HFFc6 (cell line): ENCODE measurements at regions not wholly inside any gene's neighbourhood (a gene's known extent, or its start where the extent isn't known, plus 50 kb on each side); places are given as distances from the start of the nearest gene placed in this dataset.

Source experiments
- DNase-seq: peaks from one replicate; pipeline ENCODE4 v3.0.0-alpha.2; 2018
- H3K27ac Mint-ChIP-seq: 2 replicates; pipeline ENCODE4 v1.8.0; 2020; ENCODE audit warnings: mild to moderate bottlenecking, mixed read lengths
- H3K27me3 Mint-ChIP-seq: 2 replicates; pipeline ENCODE4 v1.8.0; 2021; ENCODE audit warnings: mild to moderate bottlenecking, moderate library complexity, mixed read lengths; ENCODE audit not compliant: insufficient read depth
- H3K36me3 Mint-ChIP-seq: 2 replicates; pipeline ENCODE4 v1.8.0; 2021; ENCODE audit warnings: low read depth, mixed read lengths
- H3K4me1 Mint-ChIP-seq: 2 replicates; pipeline ENCODE4 v1.8.0; 2020; ENCODE audit warnings: low read depth, mixed read lengths
- H3K4me3 Mint-ChIP-seq: 2 replicates; pipeline ENCODE4 v1.8.0; 2020; ENCODE audit warnings: mild to moderate bottlenecking, moderate library complexity, mixed read lengths
- H3K9me3 Mint-ChIP-seq: 2 replicates; pipeline ENCODE4 v1.8.0; 2020; ENCODE audit warnings: mild to moderate bottlenecking, mixed read lengths
- TF ChIP-seq, protein P1 (sequence below): fragments of 200-600 bp; sonication (generic); IDR thresholded peaks from 2 replicates; pipeline ENCODE4 v1.5.0; 2021; ENCODE audit warnings: antibody characterized with exemption, mild to moderate bottlenecking

DNA sequence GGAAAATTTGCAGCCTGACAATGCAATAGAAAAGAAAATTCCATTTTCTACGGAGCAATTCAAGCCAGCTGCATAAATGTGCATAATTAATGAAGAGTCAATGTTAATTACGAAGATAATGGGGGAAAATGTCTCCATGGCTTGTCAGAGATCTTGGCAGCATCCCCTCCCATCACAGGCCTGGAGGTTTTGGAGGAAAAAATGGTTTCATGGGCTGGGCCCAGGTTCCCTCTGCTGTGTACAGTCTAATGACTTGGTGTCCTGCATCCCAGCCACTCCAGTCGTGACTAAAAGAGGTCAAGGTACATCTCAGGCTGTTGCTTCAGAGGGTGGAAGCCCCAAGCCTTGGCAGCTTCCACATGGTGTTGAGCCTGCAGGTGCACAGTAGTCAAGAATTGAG, 779.7 kb downstream of the DCDC2C start:
- TF ChIP-seq, protein P1, sequence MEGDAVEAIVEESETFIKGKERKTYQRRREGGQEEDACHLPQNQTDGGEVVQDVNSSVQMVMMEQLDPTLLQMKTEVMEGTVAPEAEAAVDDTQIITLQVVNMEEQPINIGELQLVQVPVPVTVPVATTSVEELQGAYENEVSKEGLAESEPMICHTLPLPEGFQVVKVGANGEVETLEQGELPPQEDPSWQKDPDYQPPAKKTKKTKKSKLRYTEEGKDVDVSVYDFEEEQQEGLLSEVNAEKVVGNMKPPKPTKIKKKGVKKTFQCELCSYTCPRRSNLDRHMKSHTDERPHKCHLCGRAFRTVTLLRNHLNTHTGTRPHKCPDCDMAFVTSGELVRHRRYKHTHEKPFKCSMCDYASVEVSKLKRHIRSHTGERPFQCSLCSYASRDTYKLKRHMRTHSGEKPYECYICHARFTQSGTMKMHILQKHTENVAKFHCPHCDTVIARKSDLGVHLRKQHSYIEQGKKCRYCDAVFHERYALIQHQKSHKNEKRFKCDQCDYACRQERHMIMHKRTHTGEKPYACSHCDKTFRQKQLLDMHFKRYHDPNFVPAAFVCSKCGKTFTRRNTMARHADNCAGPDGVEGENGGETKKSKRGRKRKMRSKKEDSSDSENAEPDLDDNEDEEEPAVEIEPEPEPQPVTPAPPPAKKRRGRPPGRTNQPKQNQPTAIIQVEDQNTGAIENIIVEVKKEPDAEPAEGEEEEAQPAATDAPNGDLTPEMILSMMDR, result no peak
- Mint-ChIP-seq H3K27me3 (no peaks in the 10 kb centered on the region; the same call in 1 of the 2 replicates), H3K36me3 (peaks cover 10% of the 10 kb centered on the region; the same call in 1 of the 2 replicates), H3K9me3 (peaks cover 83% of the 10 kb centered on the region), H3K27ac (no peak overlapping the region), H3K4me3 (no peak overlapping the region), H3K4me1 (no peaks in the 10 kb centered on the region)
- no peak for DNase-seq

DNA sequence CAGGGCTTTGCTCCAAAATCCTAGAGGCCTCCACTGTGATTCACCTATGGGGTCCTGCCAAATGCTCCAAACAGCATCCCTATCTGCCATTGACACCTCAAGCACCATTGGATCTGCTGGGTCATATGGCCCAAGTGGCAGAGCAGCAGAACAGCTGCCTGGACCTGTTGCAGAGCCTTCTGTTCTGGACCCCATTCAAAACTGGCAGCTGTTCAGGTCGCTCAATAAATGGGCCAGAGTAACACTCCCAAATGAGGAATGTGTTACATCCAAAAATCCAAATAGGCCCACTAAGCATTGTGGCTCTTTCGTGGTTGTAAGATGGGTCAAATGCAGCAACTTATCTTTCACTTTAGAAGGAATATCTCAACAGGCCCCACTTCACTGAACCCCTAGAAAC, 783.6 kb downstream of the DCDC2C start:
- Mint-ChIP-seq H3K4me3 (no peak overlapping the region), H3K27ac (no peak overlapping the region), H3K9me3 (peaks cover 75% of the 10 kb centered on the region), H3K27me3 (no peaks in the 10 kb centered on the region; the same call in 1 of the 2 replicates), H3K4me1 (no peaks in the 10 kb centered on the region), H3K36me3 (peaks cover 10% of the 10 kb centered on the region; the same call in 1 of the 2 replicates)
- TF ChIP-seq, protein P1, result no peak
- DNase-seq, result no peak

DNA sequence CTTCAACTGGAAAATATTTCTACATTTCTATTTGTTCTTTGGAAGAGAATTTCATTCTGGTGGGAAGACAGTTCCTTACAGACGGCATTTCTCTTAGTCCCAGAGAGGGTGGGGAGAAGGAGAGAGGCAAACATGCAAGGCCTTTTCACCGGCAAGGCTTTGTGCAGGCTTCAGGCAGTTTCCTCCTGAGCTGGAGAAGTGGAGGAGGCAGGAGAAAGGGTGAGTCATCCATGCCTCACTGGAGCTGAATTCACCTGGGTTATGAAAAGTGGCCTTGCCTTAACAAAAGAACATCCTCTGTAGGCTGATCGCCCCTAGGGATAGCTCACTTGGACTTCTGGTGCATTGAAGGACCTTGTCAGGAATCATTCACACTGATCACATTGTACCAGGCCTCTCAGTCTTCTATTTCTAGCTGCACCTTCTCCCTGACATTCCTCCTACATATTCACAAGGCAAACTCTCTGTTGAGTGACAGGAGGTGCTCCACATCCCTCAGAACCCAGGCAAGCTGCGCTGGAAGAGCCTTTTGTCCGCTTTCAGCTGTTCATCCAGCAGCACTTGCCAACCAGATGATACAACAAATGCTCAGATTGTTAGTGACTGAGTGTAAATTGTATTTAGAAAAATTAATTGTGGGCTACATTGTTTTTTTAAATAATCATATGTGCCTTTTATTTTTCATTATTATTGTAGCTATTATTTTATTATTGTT, 796.1 kb downstream of the DCDC2C start:
- H3K27ac Mint-ChIP-seq, result no peak overlapping the region
- no peaks in the 10 kb centered on the region for H3K36me3 Mint-ChIP-seq

DNA sequence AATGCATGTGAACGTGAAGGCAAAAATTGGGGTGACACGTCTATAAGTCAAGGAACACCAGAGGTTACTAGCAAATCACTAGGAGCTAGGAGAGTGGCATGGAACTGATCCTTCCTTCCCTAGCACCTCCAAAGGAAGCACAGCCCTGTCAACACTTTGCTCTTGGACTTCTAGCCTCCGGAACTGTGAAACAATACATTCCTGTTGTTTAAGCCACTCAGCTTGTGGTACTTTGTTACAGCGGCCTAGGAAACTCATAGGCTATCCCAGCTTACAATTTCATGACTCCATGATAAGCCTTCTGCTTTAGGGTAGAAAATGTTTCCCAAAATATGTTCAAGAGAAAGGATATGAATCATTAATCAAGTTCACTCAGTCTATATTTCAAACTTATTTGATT, 798.1 kb downstream of the DCDC2C start:
- Mint-ChIP-seq H3K4me3 (no peak overlapping the region), H3K36me3 (no peaks in the 10 kb centered on the region), H3K27me3 (no peaks in the 10 kb centered on the region), H3K4me1 (no peaks in the 10 kb centered on the region), H3K9me3 (peaks cover 38% of the 10 kb centered on the region), H3K27ac (no peak overlapping the region)
- TF ChIP-seq, protein P1, result no peak
- DNase-seq, result no peak

More for the DNA sequence above, 796.1 kb downstream of the DCDC2C start:
- Mint-ChIP-seq H3K4me1 (no peaks in the 10 kb centered on the region), H3K4me3 (no peak overlapping the region), H3K9me3 (peaks cover 32% of the 10 kb centered on the region), H3K27me3 (no peaks in the 10 kb centered on the region)
- no peak for DNase-seq
- TF ChIP-seq, protein P1, result no peak

DNA sequence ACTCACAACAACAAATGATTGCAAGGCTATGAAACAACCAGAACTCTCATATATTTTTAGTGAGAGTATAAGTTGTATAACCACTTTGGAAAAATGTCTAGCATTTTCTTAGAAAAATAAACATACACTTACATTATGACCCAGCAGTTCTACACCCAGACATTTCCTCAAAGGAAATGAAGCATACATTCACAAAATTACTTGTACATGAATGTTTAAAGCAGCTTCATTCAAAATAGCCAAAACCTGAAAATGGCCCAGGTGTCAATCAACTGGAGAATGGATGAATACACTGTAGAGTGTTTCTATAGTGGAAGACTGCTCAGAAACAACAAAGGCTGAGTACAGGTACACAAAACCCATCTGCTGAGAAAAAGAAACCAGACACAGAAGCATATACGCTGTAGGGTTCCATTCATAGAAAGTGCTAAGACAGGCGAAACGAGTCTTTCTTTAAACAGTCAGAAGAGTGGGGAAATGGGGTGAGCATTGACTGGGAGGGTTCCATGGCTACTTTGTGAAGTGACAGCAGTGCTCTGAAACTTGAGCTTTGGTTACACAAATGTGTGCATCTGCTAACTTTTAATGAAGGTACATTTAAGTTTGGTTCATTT, 799.0 kb downstream of the DCDC2C start:
- Mint-ChIP-seq H3K4me3 (no peak overlapping the region), H3K36me3 (no peaks in the 10 kb centered on the region), H3K4me1 (no peaks in the 10 kb centered on the region), H3K27ac (no peak overlapping the region), H3K27me3 (no peaks in the 10 kb centered on the region), H3K9me3 (peaks cover 46% of the 10 kb centered on the region)
- TF ChIP-seq, protein P1, result no peak
- no peak for DNase-seq
